SJSA1 (cell line): ENCODE measurements at regions not wholly inside any gene's neighbourhood (a gene's known extent, or its start where the extent isn't known, plus 50 kb on each side); places are given as distances from the start of the nearest gene placed in this dataset.

Source experiments
- DNase-seq, 2 experiments: peaks; one replicate each; pipeline ENCODE4 v3.0.0-alpha.2; 2015 to 2020; ENCODE audit warnings: low spot score in 2 of 2, low read depth in 1 of 2
- H3K27ac ChIP-seq: fragments of 250-450 bp; sonication (Bioruptor Pico); 2 replicates; pipeline ENCODE4 v1.5.1; 2020; ENCODE audit warnings: mild to moderate bottlenecking, moderate library complexity
- H3K27me3 ChIP-seq: fragments of 250-450 bp; sonication (Bioruptor Pico); replicated peaks from 2 replicates; pipeline ENCODE4 v1.5.1; 2020; ENCODE audit warnings: mild to moderate bottlenecking, moderate library complexity
- H3K36me3 ChIP-seq: fragments of 250-450 bp; sonication (Bioruptor Pico); 2 replicates; pipeline ENCODE4 v1.5.1; 2020; ENCODE audit warnings: mild to moderate bottlenecking
- H3K4me1 ChIP-seq: fragments of 250-450 bp; sonication (Bioruptor Pico); replicated peaks from 2 replicates; pipeline ENCODE4 v1.6.1; 2021; ENCODE audit warnings: mild to moderate bottlenecking
- H3K4me3 ChIP-seq: fragments of 250-450 bp; sonication (Bioruptor Pico); 2 replicates; pipeline ENCODE4 v1.5.1; 2020; ENCODE audit warnings: mild to moderate bottlenecking
- H3K9me3 ChIP-seq: fragments of 250-450 bp; sonication (Bioruptor Pico); replicated peaks from 2 replicates; pipeline ENCODE4 v1.5.1; 2020; ENCODE audit warnings: mild to moderate bottlenecking

DNA sequence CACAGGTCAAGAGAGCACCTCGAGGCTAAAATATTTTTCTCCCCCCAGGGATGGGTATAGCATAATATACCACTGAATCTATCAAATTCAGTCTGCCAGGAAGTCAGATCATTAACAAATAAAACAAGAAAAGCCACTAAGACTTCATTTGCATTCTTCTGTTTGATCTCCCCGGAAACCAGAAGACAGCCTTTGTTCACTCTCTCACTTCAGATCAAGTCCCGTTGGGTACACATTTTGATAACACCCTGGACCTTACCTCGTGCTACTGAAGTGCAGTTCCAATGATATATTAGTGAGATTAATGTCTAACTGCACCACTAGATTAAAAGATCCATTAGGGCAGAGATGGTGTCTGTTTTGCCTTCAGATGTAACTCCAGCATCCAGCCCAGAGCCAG lies 157.7 kb upstream of the B3GAT2 start:
- Histone ChIP-seq H3K9me3 (no peaks in the 10 kb centered on the region), H3K4me3 (no peak overlapping the region), H3K27ac (no peak overlapping the region), H3K4me1 (no peaks in the 10 kb centered on the region), H3K36me3 (no peaks in the 10 kb centered on the region), H3K27me3 (no peaks in the 10 kb centered on the region)
- DNase-seq: no peak

GRCh38 chr6:71114986-71115385 lies 158.1 kb upstream of the B3GAT2 start:
- Histone ChIP-seq H3K4me1 (no peaks in the 10 kb centered on the region), H3K4me3 (no peak overlapping the region), H3K27ac (no peak overlapping the region)

DNA sequence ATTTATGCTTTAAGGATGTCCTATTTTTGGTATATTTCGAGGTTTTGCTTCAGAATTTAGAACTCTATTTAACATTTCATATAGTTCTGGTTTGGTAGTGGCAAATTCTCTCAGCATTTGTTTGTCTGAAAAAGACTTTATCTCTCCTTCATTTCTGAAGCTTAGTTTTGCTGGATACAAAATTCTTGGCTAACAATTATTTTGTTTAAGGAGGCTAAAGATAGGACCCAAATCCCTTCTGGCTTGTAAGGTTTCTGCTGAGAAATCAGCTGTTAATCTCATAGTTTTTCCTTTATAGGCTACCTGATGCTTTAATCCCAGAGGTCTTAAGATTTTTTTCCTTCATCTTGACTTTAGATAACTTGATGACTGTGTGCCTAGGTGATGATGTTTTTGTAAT lies 162.7 kb upstream of the B3GAT2 start:
- no peak overlapping the region for H3K4me3 ChIP-seq
- H3K27ac ChIP-seq: no peak overlapping the region
- 0 out of 2 replicates have a peak, but pooled peaks cover 4% of the 10 kb centered on the region for H3K4me1 ChIP-seq
- H3K27me3 ChIP-seq: no peaks in the 10 kb centered on the region
- no peak for DNase-seq
- H3K36me3 ChIP-seq: no peaks in the 10 kb centered on the region
- no peaks in the 10 kb centered on the region for H3K9me3 ChIP-seq

More at GRCh38 chr6:71114986-71115385, 158.1 kb upstream of the B3GAT2 start:
- Histone ChIP-seq H3K36me3 (no peaks in the 10 kb centered on the region), H3K9me3 (no peaks in the 10 kb centered on the region), H3K27me3 (no peaks in the 10 kb centered on the region)
- no peak for DNase-seq

DNA sequence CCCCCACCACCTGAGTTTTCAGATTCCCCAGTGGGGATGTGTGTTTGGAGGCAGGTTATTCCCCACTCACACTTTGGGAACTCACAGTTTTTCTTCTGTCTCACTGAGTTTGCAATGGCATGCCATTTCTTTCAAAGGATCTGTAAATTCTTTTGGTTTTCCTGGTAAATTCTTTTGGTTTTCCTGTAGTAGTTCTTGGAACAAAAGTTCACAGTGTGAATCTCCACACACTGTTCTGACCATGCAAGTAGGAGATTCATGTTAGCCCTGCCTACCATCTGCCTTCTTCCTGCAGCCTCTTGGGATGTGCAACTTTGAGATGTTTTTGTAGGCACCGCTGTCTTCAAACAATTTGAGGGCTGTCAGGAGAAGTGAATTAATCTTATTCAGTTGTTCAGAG lies 165.6 kb upstream of the OGFRL1 start:
- Histone ChIP-seq H3K4me1 (0 out of 2 replicates have a peak, but pooled peaks cover 4% of the 10 kb centered on the region), H3K27ac (no peak overlapping the region), H3K36me3 (no peaks in the 10 kb centered on the region), H3K27me3 (no peaks in the 10 kb centered on the region), H3K4me3 (no peak overlapping the region), H3K9me3 (no peaks in the 10 kb centered on the region)
- DNase-seq: no peak

DNA sequence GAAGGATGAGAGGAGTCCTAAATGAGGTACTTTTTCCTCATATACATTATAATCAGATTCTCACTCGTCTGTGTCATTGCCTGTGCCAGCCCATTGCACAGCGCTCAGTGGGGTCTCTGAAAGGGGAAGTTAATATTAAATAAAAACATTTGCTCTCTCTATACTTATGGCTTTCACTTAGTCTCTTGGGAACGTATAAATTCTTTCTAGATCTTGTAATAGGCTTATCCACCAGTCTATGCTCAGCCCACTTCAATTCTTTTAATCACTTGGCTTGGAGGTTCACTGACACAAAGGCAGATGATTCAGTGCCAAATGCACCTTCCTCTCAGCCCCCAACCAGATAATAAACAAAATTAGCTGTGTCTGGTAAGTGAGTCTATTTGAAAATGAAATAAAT lies 164.3 kb upstream of the OGFRL1 start:
- H3K4me1 ChIP-seq: 0 out of 2 replicates have a peak, but pooled peaks cover 4% of the 10 kb centered on the region
- no peak for DNase-seq
- H3K9me3 ChIP-seq: no peaks in the 10 kb centered on the region
- H3K27ac ChIP-seq: no peak overlapping the region
- H3K27me3 ChIP-seq: no peaks in the 10 kb centered on the region
- H3K36me3 ChIP-seq: no peaks in the 10 kb centered on the region
- no peak overlapping the region for H3K4me3 ChIP-seq

GRCh38 chr6:71125216-71125615 lies 163.4 kb upstream of the OGFRL1 start:
- H3K36me3 ChIP-seq: no peaks in the 10 kb centered on the region

DNA sequence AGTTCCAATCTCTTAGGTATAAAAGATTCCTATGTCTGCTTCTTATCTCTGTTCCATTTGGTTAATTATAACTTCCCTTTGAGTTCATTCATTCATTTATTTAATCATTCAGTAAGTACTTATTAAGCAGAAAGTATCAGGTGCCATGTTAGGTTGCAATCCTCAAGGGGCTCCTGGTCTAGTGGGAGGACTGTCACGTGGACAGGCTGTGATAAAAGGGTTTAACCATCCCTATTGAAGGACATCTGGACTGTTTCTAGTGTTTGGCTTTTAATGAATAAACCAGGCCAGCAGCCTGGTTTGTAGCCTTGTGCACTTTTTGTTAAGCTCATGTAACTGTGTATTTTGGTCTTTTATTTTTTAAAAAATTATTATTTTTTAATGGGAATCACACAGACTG lies 162.1 kb upstream of the OGFRL1 start:
- no peak overlapping the region for H3K27ac ChIP-seq
- 0 out of 2 replicates have a peak, but pooled peaks cover 4% of the 10 kb centered on the region for H3K4me1 ChIP-seq
- no peaks in the 10 kb centered on the region for H3K27me3 ChIP-seq
- no peaks in the 10 kb centered on the region for H3K36me3 ChIP-seq
- H3K9me3 ChIP-seq: no peaks in the 10 kb centered on the region
- no peak for DNase-seq
- no peak overlapping the region for H3K4me3 ChIP-seq

More at GRCh38 chr6:71125216-71125615, 163.4 kb upstream of the OGFRL1 start:
- Histone ChIP-seq H3K27me3 (no peaks in the 10 kb centered on the region), H3K27ac (no peak overlapping the region), H3K4me3 (no peak overlapping the region), H3K9me3 (no peaks in the 10 kb centered on the region), H3K4me1 (0 out of 2 replicates have a peak, but pooled peaks cover 4% of the 10 kb centered on the region)
- no peak for DNase-seq

DNA sequence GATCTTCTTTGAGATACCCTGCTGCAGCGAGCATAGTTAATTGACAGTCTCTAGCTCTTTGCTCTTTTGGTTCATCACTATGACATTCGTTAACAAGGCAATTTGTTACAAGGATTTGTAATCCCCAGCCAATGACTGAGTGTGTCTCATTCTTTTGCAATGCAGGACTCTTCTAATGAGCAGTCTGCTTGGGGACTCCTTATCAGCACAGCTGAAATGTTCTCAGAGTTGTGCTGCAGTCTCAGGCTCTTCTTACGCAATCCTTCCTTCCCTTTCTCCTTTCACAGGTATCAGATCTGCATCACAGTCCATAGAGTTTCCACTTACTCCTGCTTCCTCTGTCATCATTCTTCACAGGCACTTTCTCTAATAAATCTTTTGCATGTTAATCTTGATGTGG lies 161.2 kb upstream of the OGFRL1 start:
- Histone ChIP-seq H3K36me3 (no peaks in the 10 kb centered on the region), H3K4me3 (no peak overlapping the region), H3K9me3 (no peaks in the 10 kb centered on the region), H3K27ac (no peak overlapping the region), H3K4me1 (0 out of 2 replicates have a peak, but pooled peaks cover 4% of the 10 kb centered on the region), H3K27me3 (no peaks in the 10 kb centered on the region)
- no peak for DNase-seq

DNA sequence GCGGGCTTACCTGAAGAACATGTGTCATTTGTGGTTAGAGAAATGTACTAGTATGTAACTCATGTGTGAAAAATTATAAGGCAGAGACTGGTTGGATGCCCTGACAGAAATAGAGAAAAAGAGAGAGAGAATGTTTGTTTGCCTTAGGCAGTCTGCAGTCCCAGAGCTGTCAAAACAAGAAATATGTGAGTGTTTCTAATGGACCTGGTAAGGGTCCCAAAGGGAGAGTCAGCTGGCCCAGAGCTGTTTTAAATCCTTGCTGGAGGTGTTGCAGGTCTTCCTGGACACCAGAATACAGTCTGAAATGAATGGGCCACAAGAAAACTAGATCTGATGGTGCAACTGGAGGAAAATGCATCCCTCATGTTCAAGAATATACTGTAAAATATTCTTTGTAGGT lies 158.3 kb upstream of the OGFRL1 start:
- Histone ChIP-seq H3K4me1 (no peaks in the 10 kb centered on the region), H3K36me3 (no peaks in the 10 kb centered on the region), H3K27ac (no peak overlapping the region), H3K27me3 (no peaks in the 10 kb centered on the region), H3K9me3 (no peaks in the 10 kb centered on the region), H3K4me3 (no peak overlapping the region)
- DNase-seq: no peak

- H3K4me3 ChIP-seq: no peak overlapping the region
- DNase-seq: no peak
- no peaks in the 10 kb centered on the region for H3K27me3 ChIP-seq
- peaks cover 15% of the 10 kb centered on the region for H3K4me1 ChIP-seq
- no peak overlapping the region for H3K27ac ChIP-seq
- H3K9me3 ChIP-seq: no peaks in the 10 kb centered on the region
- no peaks in the 10 kb centered on the region for H3K36me3 ChIP-seq
These were observed 153.5 kb upstream of the OGFRL1 start for GRCh38 chr6:71134929-71135642.

GRCh38 chr6:71137973-71138372 lies 150.6 kb upstream of the OGFRL1 start:
- peaks cover 4% of the 10 kb centered on the region for H3K9me3 ChIP-seq
- no peaks in the 10 kb centered on the region for H3K27me3 ChIP-seq
- peaks cover 15% of the 10 kb centered on the region for H3K4me1 ChIP-seq
- no peak for DNase-seq
- H3K27ac ChIP-seq: no peak overlapping the region
- no peaks in the 10 kb centered on the region for H3K36me3 ChIP-seq
- no peak overlapping the region for H3K4me3 ChIP-seq

GRCh38 chr6:71138376-71138775 lies 150.2 kb upstream of the OGFRL1 start:
- no peak overlapping the region for H3K4me3 ChIP-seq
- no peaks in the 10 kb centered on the region for H3K27me3 ChIP-seq
- H3K36me3 ChIP-seq: no peaks in the 10 kb centered on the region
- peak overlapping the region; percentile 64 for H3K27ac ChIP-seq
- DNase-seq: no peak
- peaks cover 15% of the 10 kb centered on the region for H3K4me1 ChIP-seq
- H3K9me3 ChIP-seq: peaks cover 4% of the 10 kb centered on the region

- peak overlapping the region; percentile 64 for H3K27ac ChIP-seq
- peaks cover 4% of the 10 kb centered on the region for H3K9me3 ChIP-seq
- H3K4me1 ChIP-seq: peaks cover 15% of the 10 kb centered on the region
- no peaks in the 10 kb centered on the region for H3K27me3 ChIP-seq
- no peak overlapping the region for H3K4me3 ChIP-seq
- no peaks in the 10 kb centered on the region for H3K36me3 ChIP-seq
- DNase-seq: peak; percentile 74 to 79
These were observed 149.4 kb upstream of the OGFRL1 start for GRCh38 chr6:71139249-71139648.

- H3K4me3 ChIP-seq: no peak overlapping the region
- no peaks in the 10 kb centered on the region for H3K4me1 ChIP-seq
- no peaks in the 10 kb centered on the region; the same call in 1 of the 2 replicates for H3K27me3 ChIP-seq
- no peak for DNase-seq
- no peaks in the 10 kb centered on the region for H3K36me3 ChIP-seq
- no peak overlapping the region for H3K27ac ChIP-seq
- no peaks in the 10 kb centered on the region for H3K9me3 ChIP-seq
These were observed 134.8 kb upstream of the OGFRL1 start for GRCh38 chr6:71153755-71154325.
